GM18502 (cell line): ENCODE measurements at regions not wholly inside any gene's neighbourhood (a gene's known extent, or its start where the extent isn't known, plus 50 kb on each side); places are given as distances from the start of the nearest gene placed in this dataset.
A peak's percentile ranks its signal among the peaks of the same experiment; 100 is the strongest.
"Not testable (repeated sequence)": the region's sequence is repeated elsewhere in the genome, so short reads cannot be mapped to it uniquely, and the experiment has no call there.

Experiments
- ATAC-seq: cut with Tn5 transposase; IDR thresholded peaks from one replicate; pipeline ENCODE4 v1.9.1; 2021; ENCODE audit warnings: mild to moderate bottlenecking; ENCODE audit not compliant: unreplicated experiment, poor library complexity

GRCh38 chr9:62655705-62656104 lies 1465.9 kb downstream of the SPATA31A7 start:
- ATAC-seq = not testable (repeated sequence)

GRCh38 chr9:62662733-62663507 lies 1473.1 kb downstream of the SPATA31A7 start:
- ATAC-seq = not testable (repeated sequence)

- not testable (repeated sequence) for ATAC-seq
Observed at GRCh38 chr9:62663512-62663911, 1473.7 kb downstream of the SPATA31A7 start.

- not testable (repeated sequence) for ATAC-seq
Observed at GRCh38 chr9:62667137-62667824, 1477.4 kb downstream of the SPATA31A7 start.

GRCh38 chr9:62677016-62677415 lies 1487.2 kb downstream of the SPATA31A7 start:
- ATAC-seq = not testable (repeated sequence)

- peak; percentile 78 for ATAC-seq
Observed at GRCh38 chr9:62678336-62678735, 1488.5 kb downstream of the SPATA31A7 start.

GRCh38 chr9:62679020-62679419 lies 1489.2 kb downstream of the SPATA31A7 start:
- ATAC-seq = peak; percentile 37

GRCh38 chr9:62684833-62685647 lies 1495.2 kb downstream of the SPATA31A7 start:
- ATAC-seq = peak; percentile 87

GRCh38 chr9:62686313-62686712 lies 1496.5 kb downstream of the SPATA31A7 start:
- not testable (repeated sequence) for ATAC-seq

GRCh38 chr9:62693019-62693418 lies 1503.2 kb downstream of the SPATA31A7 start:
- ATAC-seq = not testable (repeated sequence)

GRCh38 chr9:62711317-62711716 lies 1521.5 kb downstream of the SPATA31A7 start:
- ATAC-seq = not testable (repeated sequence)

GRCh38 chr9:62725580-62725979 lies 1535.7 kb downstream of the SPATA31A7 start:
- not testable (repeated sequence) for ATAC-seq

GRCh38 chr9:62730229-62731000 lies 1540.6 kb downstream of the SPATA31A7 start:
- peak; percentile 98 for ATAC-seq

GRCh38 chr9:62731015-62731414 lies 1541.2 kb downstream of the SPATA31A7 start:
- ATAC-seq = not testable (repeated sequence)

GRCh38 chr9:62737004-62737606 lies 1547.3 kb downstream of the SPATA31A7 start:
- not testable (repeated sequence) for ATAC-seq

GRCh38 chr9:62737915-62738314 lies 1548.1 kb downstream of the SPATA31A7 start:
- not testable (repeated sequence) for ATAC-seq

GRCh38 chr9:62745774-62746529 lies 1556.1 kb downstream of the SPATA31A7 start:
- not testable (repeated sequence) for ATAC-seq
